HG03575 (cell line): ENCODE measurements at regions not wholly inside any gene's neighbourhood (a gene's known extent, or its start where the extent isn't known, plus 50 kb on each side); places are given as distances from the start of the nearest gene placed in this dataset.

Source experiments
- ATAC-seq: cut with Tn5 transposase; IDR thresholded peaks from one replicate; pipeline ENCODE4 v1.9.1; 2021; ENCODE audit not compliant: unreplicated experiment, insufficient number of reproducible peaks, low FRiP score; ENCODE audit errors: extremely low read depth

DNA sequence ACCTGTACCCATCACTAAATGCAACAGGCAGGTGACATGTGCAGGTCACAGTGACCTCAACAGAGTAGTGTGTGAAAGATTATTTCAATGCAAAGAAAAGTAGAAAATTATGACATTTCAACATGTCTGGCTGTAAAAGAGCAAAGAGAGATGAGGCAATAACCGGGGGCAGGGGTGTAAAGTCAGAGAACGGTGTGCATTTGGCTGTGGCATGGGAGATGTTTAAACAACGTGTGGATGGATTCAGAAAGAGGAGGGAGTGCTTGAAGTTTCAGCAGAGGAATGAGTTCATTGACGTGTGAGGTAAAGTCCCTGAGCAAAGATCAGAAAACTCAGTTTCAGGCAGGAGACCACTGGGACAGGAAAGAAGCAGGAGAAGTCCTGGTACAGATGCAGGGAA is 229.7 kb downstream of the BUD13 start:
- no peak for ATAC-seq

DNA sequence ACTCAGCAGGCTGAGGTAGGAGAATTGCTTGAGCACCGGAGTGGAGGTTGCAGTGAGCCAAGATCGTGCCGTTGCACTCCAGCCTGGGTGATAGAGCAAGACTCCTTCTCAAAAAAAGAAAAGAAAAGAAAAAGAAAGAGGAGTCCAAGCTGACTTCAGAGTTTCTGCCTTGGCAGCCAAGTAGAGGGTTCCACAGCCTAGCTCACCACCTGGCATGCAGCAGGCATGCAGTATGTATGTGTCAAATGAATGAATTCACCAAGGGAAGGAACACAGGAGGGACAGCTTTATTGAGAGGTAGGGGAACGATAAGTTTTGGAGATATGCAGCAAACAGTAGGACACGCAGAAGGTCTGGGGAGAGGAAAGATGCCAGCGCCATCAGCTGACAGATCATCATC is 230.4 kb downstream of the BUD13 start:
- ATAC-seq: no peak

GRCh38 chr11:116541460-116541859 is 231.3 kb downstream of the BUD13 start:
- no peak for ATAC-seq

- no peak for ATAC-seq
Measured at GRCh38 chr11:116540645-116541304, 232.0 kb downstream of the BUD13 start.

DNA sequence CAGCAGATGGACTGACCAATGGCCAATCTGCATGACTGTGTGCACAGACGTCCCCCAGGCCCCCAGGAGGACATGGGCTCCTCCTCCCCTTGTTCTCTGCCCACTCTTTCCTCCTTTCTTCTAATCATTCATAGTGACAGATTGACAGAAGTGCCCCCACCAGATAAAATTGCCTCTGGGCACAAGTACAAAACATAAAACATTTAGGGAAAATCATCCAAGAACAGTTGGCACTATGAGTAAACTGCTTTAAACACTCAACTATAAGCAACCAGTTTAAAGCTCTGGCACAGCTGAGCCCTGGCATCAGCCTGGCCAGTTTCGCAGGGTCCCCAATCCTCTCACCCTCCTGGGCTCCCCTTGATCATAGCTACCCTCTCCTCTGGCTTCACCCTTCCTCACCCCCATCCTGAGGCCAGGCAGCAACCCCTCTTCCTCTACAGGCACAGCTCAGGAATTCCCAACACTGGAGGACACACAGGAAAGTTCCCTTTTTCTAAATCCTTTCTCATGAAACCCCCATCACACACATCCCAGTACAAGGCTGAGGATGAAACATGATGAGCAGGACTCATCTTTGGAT is 232.9 kb downstream of the BUD13 start:
- ATAC-seq: no peak

DNA sequence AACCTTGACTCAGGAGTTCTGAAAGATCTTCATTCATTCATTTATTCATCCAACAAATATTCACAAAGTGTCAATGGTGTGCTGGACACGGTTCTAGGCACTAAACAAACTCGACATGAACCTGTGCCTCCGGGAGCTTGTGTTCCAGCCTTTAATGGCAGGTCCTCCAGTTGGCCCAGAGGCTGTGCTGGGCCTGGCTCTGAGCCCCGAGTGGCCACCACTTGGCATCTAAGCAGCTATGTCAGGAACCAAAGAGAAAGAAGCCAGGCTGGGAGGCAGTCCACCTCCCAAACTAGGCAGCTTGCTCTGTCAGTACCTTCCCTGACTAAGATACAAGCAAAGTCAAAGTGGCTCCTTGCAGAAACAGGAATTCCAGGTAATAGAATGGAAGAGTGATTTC is 233.6 kb downstream of the BUD13 start:
- no peak for ATAC-seq

DNA sequence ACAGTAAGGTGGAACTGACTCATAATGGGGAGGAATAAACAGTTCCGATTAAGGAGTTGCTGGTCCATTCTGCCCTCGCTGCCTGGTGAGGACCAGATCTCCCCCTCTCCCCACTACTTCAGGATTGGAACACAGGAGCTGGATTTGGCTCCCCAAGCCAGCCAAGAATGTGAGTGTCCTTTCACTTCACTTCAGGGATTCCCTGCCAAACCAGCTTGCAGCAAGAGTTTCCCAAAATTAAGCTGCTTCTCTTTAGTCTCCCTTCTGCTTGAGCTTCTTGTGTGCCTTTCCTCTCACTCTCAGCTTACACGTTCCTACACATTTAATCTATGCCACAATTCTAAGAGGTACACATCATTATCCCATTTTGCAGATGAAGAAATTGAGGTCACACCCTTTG is 234.1 kb downstream of the BUD13 start:
- no peak for ATAC-seq

DNA sequence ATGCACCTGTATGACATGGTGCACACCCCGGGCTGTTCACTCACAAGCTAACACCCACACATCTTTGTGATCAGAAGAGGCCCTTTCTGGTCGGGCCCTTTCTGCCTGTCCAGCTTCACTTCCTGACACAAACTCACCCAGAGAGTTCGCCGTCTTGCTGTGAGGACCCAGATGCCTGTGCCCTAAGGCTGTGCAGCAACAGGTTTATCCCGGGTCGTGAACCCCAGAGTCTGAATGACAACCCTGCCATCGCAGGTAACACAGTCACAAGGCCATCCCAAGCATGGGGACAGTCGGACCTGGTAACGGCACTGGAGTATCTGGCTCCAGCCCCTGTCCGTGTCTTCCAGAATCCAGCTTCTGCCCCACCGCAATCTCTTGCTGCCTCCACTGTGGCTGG is 235.1 kb downstream of the BUD13 start:
- ATAC-seq: no peak

DNA sequence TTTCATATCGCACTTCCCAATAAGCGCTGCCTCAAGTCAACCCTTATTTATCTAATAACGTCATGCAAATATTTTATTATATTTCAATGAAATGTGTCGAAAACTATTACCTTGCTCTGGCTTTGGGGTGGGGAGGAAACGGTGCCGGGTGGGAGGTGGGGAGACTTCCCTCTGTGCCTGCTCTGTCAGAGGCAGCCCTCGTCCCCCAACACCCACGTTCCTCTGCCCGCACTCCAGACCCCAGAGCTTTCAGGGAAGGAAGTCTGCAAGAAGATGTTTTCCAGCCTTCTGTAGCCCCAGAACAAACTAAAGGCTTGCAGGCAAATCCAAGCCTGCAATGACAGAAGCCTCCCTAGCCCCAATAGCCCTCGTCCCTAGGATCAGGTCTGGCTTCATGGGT is 235.7 kb downstream of the BUD13 start:
- no peak for ATAC-seq

DNA sequence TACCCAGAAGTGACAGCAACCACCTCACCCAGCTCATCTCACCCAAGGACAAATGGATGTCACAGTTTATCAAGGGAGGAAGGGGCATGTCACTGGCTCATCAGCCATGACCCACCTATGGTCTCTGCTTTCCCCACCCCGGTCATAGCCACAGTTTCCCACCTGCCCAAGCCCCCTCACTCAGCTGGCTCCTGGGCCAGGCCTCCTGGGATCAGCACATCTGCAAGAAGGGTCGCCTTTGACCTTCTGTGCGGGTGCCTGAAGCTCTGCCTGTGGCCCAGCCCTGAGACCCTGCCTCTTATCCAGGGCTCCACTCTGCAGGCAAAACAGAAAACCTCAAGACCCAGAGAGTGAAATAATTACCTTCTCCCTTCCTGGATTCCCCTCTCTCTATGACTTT is 236.4 kb downstream of the BUD13 start:
- ATAC-seq: no peak

DNA sequence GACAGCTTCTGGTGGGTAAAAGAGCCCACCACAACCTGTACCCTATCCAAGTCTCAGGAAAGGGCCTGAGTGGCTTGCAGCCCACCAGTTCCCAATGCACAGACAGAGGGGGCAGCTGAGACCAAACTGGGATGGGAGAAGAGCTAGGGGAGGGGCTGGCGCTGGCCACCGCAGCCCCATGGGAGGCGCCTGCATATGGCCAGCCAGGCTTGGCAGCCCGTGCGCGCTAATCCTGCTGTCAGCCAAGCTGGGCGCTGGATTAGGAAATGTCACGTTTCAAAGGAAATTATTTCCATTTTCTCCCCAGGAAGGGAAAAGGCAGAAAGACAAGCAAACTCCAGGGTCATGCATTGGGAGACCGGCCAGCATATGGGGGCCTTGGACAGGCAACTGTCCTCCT is 236.8 kb downstream of the BUD13 start:
- ATAC-seq: no peak

DNA sequence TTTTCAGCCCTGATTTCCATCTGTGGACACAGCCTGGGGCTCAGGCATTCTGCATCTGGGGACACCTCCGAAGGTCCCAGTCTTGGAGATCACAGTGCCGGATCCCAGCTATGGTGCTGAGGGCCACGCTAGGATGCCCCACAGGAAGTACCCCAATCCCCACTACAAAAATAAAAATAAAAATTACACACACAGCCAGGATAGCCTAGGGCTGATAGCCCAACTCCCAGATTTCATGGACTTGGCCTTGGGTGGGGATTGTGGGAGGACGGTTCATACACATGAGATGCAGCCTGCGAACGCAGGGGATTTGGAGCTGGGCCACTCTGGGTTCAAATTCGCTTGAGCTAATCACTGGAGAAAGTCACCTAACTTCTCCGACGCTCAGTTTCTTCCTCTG is 237.7 kb downstream of the BUD13 start:
- ATAC-seq: no peak

- no peak for ATAC-seq
Measured at GRCh38 chr11:116534270-116534975, 238.4 kb downstream of the BUD13 start.

- no peak for ATAC-seq
Measured at GRCh38 chr11:116533186-116533825, 239.5 kb downstream of the BUD13 start.

- no peak for ATAC-seq
Measured at GRCh38 chr11:116532066-116532465, 240.7 kb downstream of the BUD13 start.

GRCh38 chr11:116530705-116531104 is 242.1 kb downstream of the BUD13 start:
- ATAC-seq: no peak

DNA sequence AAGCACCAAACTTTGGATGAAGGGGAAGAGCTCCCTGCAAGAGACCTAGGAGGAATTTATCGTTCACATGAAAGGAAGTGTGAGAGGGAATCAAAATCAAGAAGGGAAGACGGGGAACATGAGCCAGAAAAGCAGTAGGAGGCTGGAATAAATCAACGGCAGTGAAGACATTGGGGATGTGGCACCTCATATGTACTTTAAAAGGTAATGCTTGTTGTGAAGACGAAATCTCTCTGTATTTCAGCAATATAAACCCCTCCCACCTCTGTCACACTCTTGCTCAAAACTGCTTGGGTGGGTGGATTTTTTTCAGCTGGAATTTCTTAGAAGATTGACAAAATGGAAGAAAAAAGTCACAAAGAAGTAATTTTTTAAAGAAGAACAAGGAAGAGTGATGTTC is 243.5 kb downstream of the BUD13 start:
- no peak for ATAC-seq

DNA sequence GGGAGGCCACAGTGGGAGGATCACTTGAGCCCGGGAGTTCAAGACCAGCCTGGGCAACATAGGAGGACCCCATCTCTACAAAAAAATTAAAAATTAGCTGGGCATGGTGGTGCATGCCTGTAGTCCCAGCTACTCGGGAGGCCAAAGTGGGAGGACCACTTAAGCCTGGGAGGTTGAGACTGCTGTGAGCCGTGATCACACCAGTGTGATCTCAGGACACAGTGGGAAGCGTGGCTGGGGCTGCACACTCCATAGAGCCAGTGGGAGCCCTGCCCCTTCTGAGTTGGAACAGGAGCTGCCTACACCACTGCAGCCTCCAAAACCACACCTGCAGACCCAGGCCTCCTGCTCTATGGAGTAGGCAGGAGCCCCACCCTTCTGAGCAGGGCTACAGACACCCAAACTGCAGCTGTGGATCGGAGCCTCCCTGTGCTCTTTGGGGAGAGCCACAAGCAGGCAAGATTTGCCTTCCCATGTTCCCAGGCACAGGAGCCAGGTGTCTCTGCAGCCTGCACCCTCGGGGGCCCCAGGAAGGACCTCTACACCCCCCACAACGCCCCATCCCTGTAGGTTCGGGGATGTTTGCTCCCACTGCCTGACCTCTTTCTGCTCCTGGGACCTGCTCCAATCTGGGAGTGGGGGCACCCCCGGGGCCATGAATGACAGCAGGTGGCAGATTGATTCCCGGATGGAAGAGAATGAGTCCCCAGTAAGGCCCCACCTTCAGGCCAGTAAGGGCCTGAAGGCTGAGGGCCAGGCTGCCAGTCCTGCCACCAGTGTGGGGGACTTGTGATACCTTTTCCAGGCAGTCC is 245.4 kb downstream of the BUD13 start:
- ATAC-seq: no peak

DNA sequence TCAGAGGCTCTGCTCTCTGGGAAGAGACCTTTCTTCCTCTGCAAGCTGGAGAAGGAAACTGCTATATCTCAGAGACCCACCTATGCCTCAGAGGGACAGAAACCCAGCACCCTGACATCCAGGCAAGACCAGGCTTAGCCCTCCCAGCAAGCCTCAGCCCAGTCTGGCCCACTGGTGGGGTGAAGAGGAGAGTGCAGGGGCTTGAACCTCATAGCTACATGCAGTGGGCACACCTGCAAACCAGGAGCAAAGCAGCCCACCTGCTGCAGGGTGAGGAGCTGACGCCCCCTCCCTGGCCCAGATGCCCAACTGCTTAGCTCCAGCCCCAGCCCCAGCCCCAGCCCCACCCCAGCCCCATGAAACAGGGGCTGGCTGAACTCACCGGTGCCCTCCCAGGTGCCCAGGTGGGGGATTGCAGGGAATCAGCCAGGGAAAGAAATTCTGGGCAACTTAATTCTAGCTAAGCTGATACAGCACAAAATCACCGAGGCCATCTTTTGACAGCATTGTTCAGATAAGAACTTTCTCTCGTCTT is 246.8 kb downstream of the BUD13 start:
- ATAC-seq: no peak
